ENCODE measurements at regions not wholly inside any gene's neighbourhood (a gene's known extent, or its start where the extent isn't known, plus 50 kb on each side); places are given as distances from the start of the nearest gene placed in this dataset.

DNA sequence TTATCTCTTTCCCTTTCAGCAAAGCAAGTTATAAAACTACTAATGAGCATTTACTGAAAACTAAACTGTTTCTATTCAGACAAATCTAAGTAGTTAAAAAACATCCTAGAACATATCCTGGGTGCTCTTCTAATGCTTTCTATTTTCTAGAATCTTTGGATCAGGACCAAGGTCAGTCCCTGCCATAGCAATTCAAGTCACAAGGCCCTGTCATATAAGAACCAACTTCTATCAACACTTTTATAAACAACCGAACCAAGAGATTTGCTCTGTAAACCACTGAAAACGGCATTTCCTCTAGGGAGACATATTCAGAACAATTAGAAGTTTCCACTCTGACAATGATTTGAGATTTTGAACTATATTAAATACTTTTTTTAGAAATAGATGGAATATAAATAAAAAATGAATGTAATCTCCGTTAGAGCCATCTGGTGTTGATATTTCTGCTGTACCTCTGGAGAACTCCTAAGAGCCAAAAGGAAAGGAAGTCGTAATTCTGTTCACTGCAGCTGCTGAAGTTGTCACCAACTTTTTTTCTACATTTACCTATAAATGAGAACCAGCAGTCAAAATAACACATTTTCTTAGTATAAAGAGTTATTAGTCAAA lies 51.4 kb upstream of the LGSN start:
- Mint-ChIP-seq H3K36me3 (ENCODE audit: insufficient read depth, unreplicated experiment) (peaks cover 22% of the 10 kb centered on the region), H3K27me3 (ENCODE audit: insufficient read depth, unreplicated experiment) (no peaks in the 10 kb centered on the region), H3K27ac (ENCODE audit: unreplicated experiment) (no peak overlapping the region), H3K4me1 (ENCODE audit: low read depth, unreplicated experiment) (peaks cover 8% of the 10 kb centered on the region), H3K9me3 (ENCODE audit: unreplicated experiment) (peaks cover 9% of the 10 kb centered on the region), H3K4me3 (ENCODE audit: unreplicated experiment) (no peak overlapping the region)
- no peaks in the 10 kb centered on the region for H3K9me3 ChIP-seq
- no peaks in the 10 kb centered on the region for H3K27me3 ChIP-seq (replicated peaks; ENCODE audit: control insufficient read depth, insufficient read depth, low read length)
- H3K4me1 ChIP-seq = 0 out of 2 replicates have a peak, but pooled peaks cover 6% of the 10 kb centered on the region
- intact Hi-C loops (cut with micrococcal nuclease; ENCODE audit: unreplicated experiment) = no loop called here
- no peak overlapping the region for H3K4me3 ChIP-seq (ENCODE audit: low read depth, low read length)
- CTCF ChIA-PET = no interaction called here
- BruUV-seq (replicated peaks) = no TSS peak
- DNase-seq = no peak
- TF ChIP-seq, protein P1, sequence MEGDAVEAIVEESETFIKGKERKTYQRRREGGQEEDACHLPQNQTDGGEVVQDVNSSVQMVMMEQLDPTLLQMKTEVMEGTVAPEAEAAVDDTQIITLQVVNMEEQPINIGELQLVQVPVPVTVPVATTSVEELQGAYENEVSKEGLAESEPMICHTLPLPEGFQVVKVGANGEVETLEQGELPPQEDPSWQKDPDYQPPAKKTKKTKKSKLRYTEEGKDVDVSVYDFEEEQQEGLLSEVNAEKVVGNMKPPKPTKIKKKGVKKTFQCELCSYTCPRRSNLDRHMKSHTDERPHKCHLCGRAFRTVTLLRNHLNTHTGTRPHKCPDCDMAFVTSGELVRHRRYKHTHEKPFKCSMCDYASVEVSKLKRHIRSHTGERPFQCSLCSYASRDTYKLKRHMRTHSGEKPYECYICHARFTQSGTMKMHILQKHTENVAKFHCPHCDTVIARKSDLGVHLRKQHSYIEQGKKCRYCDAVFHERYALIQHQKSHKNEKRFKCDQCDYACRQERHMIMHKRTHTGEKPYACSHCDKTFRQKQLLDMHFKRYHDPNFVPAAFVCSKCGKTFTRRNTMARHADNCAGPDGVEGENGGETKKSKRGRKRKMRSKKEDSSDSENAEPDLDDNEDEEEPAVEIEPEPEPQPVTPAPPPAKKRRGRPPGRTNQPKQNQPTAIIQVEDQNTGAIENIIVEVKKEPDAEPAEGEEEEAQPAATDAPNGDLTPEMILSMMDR (IDR thresholded peaks at IDR 0.05; ENCODE audit: insufficient read depth in 1 of 2, low read depth in 1 of 2, low read length in 1 of 2, severe bottlenecking in 1 of 2, unreplicated experiment in 1 of 2) = no peak
- peaks cover 2% of the 10 kb centered on the region for H3K36me3 ChIP-seq (ENCODE audit: control insufficient read depth, insufficient read depth, low read length)
- POLR2A ChIA-PET = no interaction called here

DNA sequence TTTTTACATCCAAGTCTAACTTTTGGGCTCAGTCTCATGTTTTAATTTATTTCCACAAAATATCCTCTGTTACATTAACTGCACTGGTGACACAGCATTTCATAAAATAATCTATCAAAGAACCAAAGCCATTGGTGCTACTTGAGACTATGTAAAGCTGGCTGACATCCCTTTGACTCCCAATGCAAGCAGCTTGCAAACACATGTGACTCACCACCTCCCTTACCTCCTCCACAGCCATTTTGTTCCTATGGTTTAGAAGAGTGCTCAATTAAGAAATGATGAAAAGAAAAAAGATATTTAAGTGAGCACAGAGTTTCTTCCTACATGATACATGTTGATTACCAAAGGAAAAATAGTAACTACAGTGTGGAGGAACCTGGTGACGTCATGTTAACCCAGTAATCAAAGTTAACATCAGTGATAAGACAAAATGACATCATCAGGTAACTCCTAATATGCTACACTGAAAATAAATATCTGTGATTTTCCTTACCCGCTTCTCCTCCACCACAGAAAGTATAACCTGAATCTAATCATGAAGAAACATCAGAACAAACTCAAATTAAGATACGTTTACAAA lies 53.3 kb upstream of the LGSN start:
- TF ChIP-seq, protein P1 (IDR thresholded peaks at IDR 0.05; ENCODE audit: insufficient read depth in 1 of 2, low read depth in 1 of 2, low read length in 1 of 2, severe bottlenecking in 1 of 2, unreplicated experiment in 1 of 2) = no peak
- Mint-ChIP-seq H3K4me1 (ENCODE audit: low read depth, unreplicated experiment) (peaks cover 8% of the 10 kb centered on the region), H3K27me3 (ENCODE audit: insufficient read depth, unreplicated experiment) (no peaks in the 10 kb centered on the region), H3K36me3 (ENCODE audit: insufficient read depth, unreplicated experiment) (peaks cover 20% of the 10 kb centered on the region), H3K9me3 (ENCODE audit: unreplicated experiment) (peaks cover 8% of the 10 kb centered on the region), H3K4me3 (ENCODE audit: unreplicated experiment) (no peak overlapping the region), H3K27ac (ENCODE audit: unreplicated experiment) (no peak overlapping the region)
- POLR2A ChIA-PET = no interaction called here
- H3K9me3 ChIP-seq = no peaks in the 10 kb centered on the region
- DNase-seq = no peak
- H3K27me3 ChIP-seq (replicated peaks; ENCODE audit: control insufficient read depth, insufficient read depth, low read length) = no peaks in the 10 kb centered on the region
- intact Hi-C loops (cut with micrococcal nuclease; ENCODE audit: unreplicated experiment) = no loop called here
- H3K36me3 ChIP-seq (ENCODE audit: control insufficient read depth, insufficient read depth, low read length) = peaks cover 2% of the 10 kb centered on the region
- H3K4me1 ChIP-seq = 0 out of 2 replicates have a peak, but pooled peaks cover 6% of the 10 kb centered on the region
- no TSS peak for BruUV-seq (replicated peaks)
- H3K4me3 ChIP-seq (ENCODE audit: low read depth, low read length) = no peak overlapping the region
- CTCF ChIA-PET = no interaction called here

DNA sequence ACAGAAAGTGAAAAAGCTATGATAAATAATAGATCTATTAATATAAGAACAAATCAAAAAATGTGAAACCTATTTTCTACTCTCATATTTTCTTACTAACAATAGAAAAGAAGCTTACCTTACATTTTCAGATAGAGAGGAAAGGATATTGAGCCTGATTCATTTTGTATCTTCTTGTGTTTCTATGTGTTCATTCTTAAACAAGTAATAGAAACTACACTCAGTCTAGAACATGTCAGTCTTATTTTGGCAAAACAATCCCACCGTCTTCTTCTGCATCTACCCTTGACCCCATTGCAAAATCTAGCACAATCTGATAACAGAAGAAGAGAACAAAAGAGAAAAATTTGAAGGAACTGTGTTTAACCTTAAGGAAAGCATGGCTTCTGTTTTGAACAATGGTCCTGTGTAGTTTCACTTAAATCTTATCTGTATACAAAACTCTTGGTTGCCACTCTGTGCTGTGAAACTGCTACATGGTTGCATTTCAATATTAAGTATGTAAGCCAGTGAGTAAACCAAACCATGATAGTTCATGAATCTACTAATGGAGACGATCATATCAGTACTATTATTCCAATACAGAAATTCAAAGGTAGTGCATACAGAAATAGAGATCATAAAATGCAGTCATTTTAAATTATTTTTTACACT lies 69.5 kb upstream of the LGSN start:
- Mint-ChIP-seq H3K4me1 (ENCODE audit: low read depth, unreplicated experiment) (peaks cover 27% of the 10 kb centered on the region), H3K36me3 (ENCODE audit: insufficient read depth, unreplicated experiment) (peaks cover 25% of the 10 kb centered on the region), H3K27me3 (ENCODE audit: insufficient read depth, unreplicated experiment) (no peaks in the 10 kb centered on the region), H3K27ac (ENCODE audit: unreplicated experiment) (peak overlapping the region; percentile 42), H3K4me3 (ENCODE audit: unreplicated experiment) (no peak overlapping the region), H3K9me3 (ENCODE audit: unreplicated experiment) (peaks cover 7% of the 10 kb centered on the region)
- TF ChIP-seq, protein P1 (IDR thresholded peaks at IDR 0.05; ENCODE audit: insufficient read depth in 1 of 2, low read depth in 1 of 2, low read length in 1 of 2, severe bottlenecking in 1 of 2, unreplicated experiment in 1 of 2) = no peak
- H3K27me3 ChIP-seq (replicated peaks; ENCODE audit: control insufficient read depth, insufficient read depth, low read length) = no peaks in the 10 kb centered on the region
- peaks cover 50% of the 10 kb centered on the region for H3K4me1 ChIP-seq
- intact Hi-C loops (cut with micrococcal nuclease; ENCODE audit: unreplicated experiment) = no loop called here
- H3K36me3 ChIP-seq (ENCODE audit: control insufficient read depth, insufficient read depth, low read length) = no peaks in the 10 kb centered on the region; the same call in 1 of the 2 replicates
- H3K4me3 ChIP-seq (ENCODE audit: low read depth, low read length) = no peak overlapping the region
- ChIA-PET CTCF (no interaction called here), POLR2A (no interaction called here)
- DNase-seq = no peak
- no TSS peak for BruUV-seq (replicated peaks)
- H3K9me3 ChIP-seq = no peaks in the 10 kb centered on the region
